K562 (cell line): ENCODE measurements at regions not wholly inside any gene's neighbourhood (a gene's known extent, or its start where the extent isn't known, plus 50 kb on each side); places are given as distances from the start of the nearest gene placed in this dataset.

Experiments
- ATAC-seq: fragments of 200-7000 bp; cut with Tn5 transposase; 3 replicates; pipeline ENCODE4 v1.9.1; 2020; ENCODE audit warnings: moderate library complexity
- BruUV-seq: library from RNA; stranded (reverse); fragments of 400-500 nt; replicated peaks from 2 replicates; lab custom pipeline; 2021; lab: Mats Ljungman, UMichigan
- CTCF ChIA-PET: fragments of 300-600 bp; formaldehyde crosslinking; extraction: SDS; loops from one replicate; lab custom pipeline; 2021; ENCODE audit warnings: low intra/inter-chr PET ratio; lab: Yijun Ruan, JAX
- POLR2A ChIA-PET: fragments of 300-600, 350-650 bp; sonication (Branson Sonifier 250); formaldehyde crosslinking; extraction: SDS; loops from one replicate; lab custom pipeline; 2021; ENCODE audit warnings: antibody characterized with exemption, inconsistent platforms; lab: Yijun Ruan, JAX
- DNase-seq, 4 experiments: peaks; one replicate each; pipeline versions ENCODE4 v3.0.0 to v3.0.0-alpha.2; 2011 to 2018; ENCODE audit warnings: low spot score in 3 of 4, mixed read lengths in 3 of 4; ENCODE audit errors: extremely low read depth in 1 of 4
- FAIRE-seq: peaks from 2 replicates; lab custom pipeline; 2011; peaks lifted over from hg19 to GRCh38; lab: Jason Lieb, UNC
- H2AFZ ChIP-seq: 2 replicates; pipeline ENCODE4 v1.6.0; 2011; ENCODE audit warnings: low read depth, low read length, control low read depth, inconsistent platforms
- H3K27ac ChIP-seq: fragments of 200-600 bp; 3 replicates; pipeline ENCODE4 v1.8.0; 2011; ENCODE audit warnings: low read depth, mild to moderate bottlenecking, control low read depth, inconsistent platforms, low read length, moderate library complexity, mixed read lengths; ENCODE audit errors: extremely low read depth
- H3K27me3 ChIP-seq, 2 experiments: fragments of 300-600 bp in 1 of 2; 2 replicates in 1 of 2; 3 replicates in 1 of 2; pipeline versions ENCODE4 v1.6.0 to v1.8.0; 2011; ENCODE audit warnings: inconsistent platforms in 2 of 2, low read length in 2 of 2, mild to moderate bottlenecking in 1 of 2, mixed read lengths in 1 of 2, moderate library complexity in 1 of 2; ENCODE audit not compliant: control insufficient read depth in 2 of 2, insufficient read depth in 2 of 2
- H3K36me3 ChIP-seq: fragments of 300-600 bp; 3 replicates; pipeline ENCODE4 v1.8.0; 2011; ENCODE audit warnings: mild to moderate bottlenecking, low read length, inconsistent platforms; ENCODE audit not compliant: control insufficient read depth, insufficient read depth
- H3K4me1 ChIP-seq, 2 experiments: fragments of 200-600 bp in 1 of 2; replicated peaks in 1 of 2; 2 replicates in 1 of 2; 3 replicates in 1 of 2; pipeline versions ENCODE4 v1.5.1 to v1.8.0; 2011; ENCODE audit warnings: inconsistent platforms in 2 of 2, low read length in 2 of 2, mild to moderate bottlenecking in 1 of 2, mixed read lengths in 1 of 2, moderate library complexity in 1 of 2; ENCODE audit not compliant: control insufficient read depth in 2 of 2, insufficient read depth in 2 of 2
- H3K4me2 ChIP-seq: 2 replicates; pipeline ENCODE4 v1.6.1; 2011; ENCODE audit warnings: low read length, control low read depth, inconsistent platforms, mixed read lengths; ENCODE audit not compliant: insufficient read depth
- H3K4me3 ChIP-seq: fragments of 200-600 bp; sonication (generic), shearing (Covaris generic); 2 replicates; pipeline ENCODE4 v1.5.1; 2016; ENCODE audit warnings: control low read depth, inconsistent platforms
- H3K79me2 ChIP-seq: fragments of 200-600 bp; 3 replicates; pipeline ENCODE4 v1.8.0; 2011; ENCODE audit warnings: low read length, inconsistent platforms; ENCODE audit not compliant: control insufficient read depth, insufficient read depth
- H3K9ac ChIP-seq, 2 experiments: 2 replicates each; pipeline versions ENCODE4 v1.6.0 to v1.6.1; 2011; ENCODE audit warnings: low read depth in 2 of 2, low read length in 2 of 2, control low read depth in 1 of 2, inconsistent platforms in 1 of 2, mild to moderate bottlenecking in 1 of 2, mixed read lengths in 1 of 2; ENCODE audit not compliant: insufficient read depth in 1 of 2
- H3K9me1 ChIP-seq: one replicate; pipeline ENCODE4 v1.6.0; 2011; ENCODE audit warnings: inconsistent platforms, mild to moderate bottlenecking, low read length, moderate library complexity; ENCODE audit not compliant: control insufficient read depth, insufficient read depth
- H3K9me3 ChIP-seq: replicated peaks from 2 replicates; pipeline ENCODE4 v1.5.1; 2011; ENCODE audit warnings: low read depth, low read length, inconsistent platforms; ENCODE audit not compliant: control insufficient read depth, insufficient read depth
- H4K20me1 ChIP-seq: replicated peaks from 2 replicates; pipeline ENCODE4 v1.6.1; 2011; ENCODE audit warnings: low read length, inconsistent platforms, mixed read lengths; ENCODE audit not compliant: control insufficient read depth, insufficient read depth
- COPS2 ChIP-seq: fragments of 450-650 bp; conservative IDR thresholded peaks from 2 replicates; pipeline ENCODE4 v1.6.1; 2016; ENCODE audit warnings: mild to moderate bottlenecking, moderate library complexity
- ZNF12 ChIP-seq: sonication (generic); formaldehyde crosslinking; IDR thresholded peaks from 2 replicates; pipeline ENCODE4 v1.4.0; 2020; ENCODE audit warnings: mild to moderate bottlenecking, missing genetic modification reagents
- ZNF197 ChIP-seq: fragments of 200-800 bp; sonication (Bioruptor generic); IDR thresholded peaks from 2 replicates; pipeline ENCODE4 v1.6.1; 2016; ENCODE audit warnings: low read depth, missing genetic modification characterization, missing compliant biosample characterization
- ZNF347 ChIP-seq: fragments of 450-650 bp; formaldehyde crosslinking; IDR thresholded peaks from 2 replicates; pipeline ENCODE4 v1.4.0; 2020; ENCODE audit warnings: low read depth, mild to moderate bottlenecking, moderate library complexity
- WGBS: fragments of 100-300 bp; shearing (Covaris generic); methylation state at CpG from one replicate; pipeline ENCODE4 v1.1.6; 2016; ENCODE audit warnings: low coverage, mixed read lengths; ENCODE audit not compliant: insufficient coverage; ENCODE audit errors: missing lambda C conversion rate; 5-methylcytosine and 5-hydroxymethylcytosine counted together
- in situ Hi-C: fragments of 300-500 bp; cut with MboI; formaldehyde crosslinking; loops from 4 replicates; pipeline ENCODE4 v1.15.0; 2018; ENCODE audit warnings: inconsistent platforms, mixed read lengths
- intact Hi-C: fragments of 100-400 bp; cut with micrococcal nuclease; formaldehyde crosslinking; loops from 2 replicates; pipeline ENCODE4 v1.14.2; 2022
- TF ChIP-seq, protein P1 (sequence below): sonication (generic); formaldehyde crosslinking; IDR thresholded peaks from 2 replicates; pipeline ENCODE4 v1.8.0; 2022; ENCODE audit warnings: mild to moderate bottlenecking, low read depth, missing genetic modification reagents

DNA sequence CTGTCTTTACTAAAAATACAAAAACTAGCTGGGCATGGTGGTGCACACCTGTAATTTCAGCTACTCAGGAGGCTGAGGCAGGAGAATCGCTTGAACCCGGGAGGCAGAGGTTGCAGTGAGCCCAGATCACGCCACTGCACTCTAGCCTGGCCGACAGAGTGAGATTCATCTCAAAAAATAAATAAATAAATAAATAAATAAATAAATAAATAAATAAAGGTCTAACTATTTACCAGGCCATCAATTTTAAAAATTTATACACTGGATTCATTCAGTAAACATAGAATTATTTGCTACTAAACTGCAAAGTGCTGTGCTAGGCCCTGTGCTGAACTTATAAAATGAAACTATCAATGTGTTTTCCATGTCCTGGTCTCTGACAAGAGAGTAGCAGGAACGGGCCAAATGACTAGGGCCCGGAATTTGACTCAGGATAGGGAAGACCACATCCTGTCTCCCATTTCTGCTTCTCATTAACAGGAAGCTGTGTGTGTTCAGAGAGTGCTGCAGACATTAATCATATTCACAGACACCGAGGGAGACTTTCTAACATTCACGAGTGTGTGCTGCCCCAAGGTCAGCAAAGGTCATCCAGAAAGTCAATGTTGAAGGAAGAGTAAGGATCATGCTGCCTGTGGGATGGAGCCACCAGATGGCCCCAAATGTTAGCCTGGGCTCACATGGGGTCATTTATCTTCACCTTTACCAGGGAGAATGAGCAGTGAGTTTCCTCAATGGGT is 95.8 kb downstream of the SPP2 start:
- in situ Hi-C loops, result no loop called here
- H3K9me3 ChIP-seq, result no peaks in the 10 kb centered on the region
- no peaks in the 10 kb centered on the region for H3K79me2 ChIP-seq
- intact Hi-C loops, result no loop called here
- H3K4me2 ChIP-seq, result no peak overlapping the region
- H3K36me3 ChIP-seq, result no peaks in the 10 kb centered on the region
- no peaks in the 10 kb centered on the region for H3K4me1 ChIP-seq
- H3K9ac ChIP-seq, result no peak overlapping the region
- FAIRE-seq (no peak), ATAC-seq (no peak), DNase-seq (no peak)
- no peaks in the 10 kb centered on the region for H3K27me3 ChIP-seq
- no peaks in the 10 kb centered on the region for H4K20me1 ChIP-seq
- no peak overlapping the region for H2AFZ ChIP-seq
- WGBS, result 0% methylated on average over 7 of the region's 8 CpGs
- ChIA-PET CTCF (no interaction called here), POLR2A (interaction anchor here (0.6 to 1.2 kb wide), 2 partner anchors 9 to 156 kb away, joined by 3 to 5 read pairs; no protein-coding TSS in a partner anchor)
- BruUV-seq, result no TSS peak
- no peak for TF ChIP-seq ZNF347
- TF ChIP-seq ZNF197 (CRISPR knock-in tag), result no peak
- TF ChIP-seq, protein P1, sequence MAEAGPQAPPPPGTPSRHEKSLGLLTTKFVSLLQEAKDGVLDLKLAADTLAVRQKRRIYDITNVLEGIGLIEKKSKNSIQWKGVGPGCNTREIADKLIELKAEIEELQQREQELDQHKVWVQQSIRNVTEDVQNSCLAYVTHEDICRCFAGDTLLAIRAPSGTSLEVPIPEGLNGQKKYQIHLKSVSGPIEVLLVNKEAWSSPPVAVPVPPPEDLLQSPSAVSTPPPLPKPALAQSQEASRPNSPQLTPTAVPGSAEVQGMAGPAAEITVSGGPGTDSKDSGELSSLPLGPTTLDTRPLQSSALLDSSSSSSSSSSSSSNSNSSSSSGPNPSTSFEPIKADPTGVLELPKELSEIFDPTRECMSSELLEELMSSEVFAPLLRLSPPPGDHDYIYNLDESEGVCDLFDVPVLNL (CRISPR knock-in tag), result no peak
- no peak for TF ChIP-seq COPS2
- no peak for TF ChIP-seq ZNF12 (CRISPR knock-in tag)
- H3K9me1 ChIP-seq, result no peaks in the 10 kb centered on the region
- H3K4me3 ChIP-seq, result no peak overlapping the region
- no peak overlapping the region for H3K27ac ChIP-seq
